ENCODE measurements at regions not wholly inside any gene's neighbourhood (a gene's known extent, or its start where the extent isn't known, plus 50 kb on each side); places are given as distances from the start of the nearest gene placed in this dataset.

DNA sequence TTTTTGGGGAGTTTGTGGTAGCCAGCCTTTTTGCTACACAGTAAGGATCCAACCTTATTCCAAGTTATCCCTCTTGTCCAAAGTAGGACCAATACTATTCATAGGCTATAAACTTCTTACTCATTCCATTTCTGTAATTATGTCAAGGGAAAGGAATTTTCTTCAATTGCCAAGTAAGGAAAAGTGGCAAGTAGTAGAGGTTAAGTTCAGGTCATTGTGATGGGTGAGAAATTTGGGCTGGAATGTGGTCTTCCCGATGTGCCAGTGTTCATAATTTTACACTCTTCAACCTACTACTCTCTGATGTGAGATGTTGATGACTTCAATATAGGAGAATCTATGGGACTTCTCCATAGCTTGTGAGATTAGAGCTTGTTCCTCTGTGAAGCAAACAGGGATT lies 648.8 kb downstream of the METTL15 start:
- H3K36me3 ChIP-seq (ENCODE audit: control insufficient read depth in 4 of 4, insufficient read depth in 4 of 4, low read length in 4 of 4), result no peaks in the 10 kb centered on the region
- H3K27me3 ChIP-seq (ENCODE audit: control insufficient read depth in 3 of 3, insufficient read depth in 3 of 3, low read length in 2 of 3), result no peaks in the 10 kb centered on the region
- no peak for ATAC-seq (ENCODE audit: insufficient read depth, low FRiP score)
- H3K4me3 ChIP-seq, result no peak overlapping the region
- no peak for TF ChIP-seq CTCF (IDR thresholded peaks at IDR 0.05; ENCODE audit: control extremely low read depth, extremely low read depth)
- no peaks in the 10 kb centered on the region for H3K9me3 ChIP-seq (ENCODE audit: control insufficient read depth in 4 of 4, insufficient read depth in 3 of 4, low read length in 3 of 4)
- WGBS, 2 donors, result 41 to 71% methylated on average over 1 of the region's 1 CpG
- no peak overlapping the region for H3K27ac ChIP-seq (ENCODE audit: low read depth in 1 of 2, low read length in 1 of 2)
- DNase-seq, result no peak
- H3K4me1 ChIP-seq (ENCODE audit: control insufficient read depth in 5 of 5, insufficient read depth in 5 of 5, low read length in 5 of 5), result no peaks in the 10 kb centered on the region
- H3K9ac ChIP-seq (ENCODE audit: insufficient read depth in 1 of 2, low read length in 2 of 2), result no peak overlapping the region

- H3K9ac ChIP-seq (ENCODE audit: insufficient read depth in 1 of 2, low read length in 2 of 2), result no peak overlapping the region
- H3K4me3 ChIP-seq, result no peak overlapping the region
- H3K9me3 ChIP-seq (ENCODE audit: control insufficient read depth in 4 of 4, insufficient read depth in 3 of 4, low read length in 3 of 4), result no peaks in the 10 kb centered on the region
- DNase-seq (no peak), ATAC-seq (ENCODE audit: insufficient read depth, low FRiP score) (no peak)
- no peaks in the 10 kb centered on the region for H3K36me3 ChIP-seq (ENCODE audit: control insufficient read depth in 4 of 4, insufficient read depth in 4 of 4, low read length in 4 of 4)
- no peaks in the 10 kb centered on the region for H3K27me3 ChIP-seq (ENCODE audit: control insufficient read depth in 3 of 3, insufficient read depth in 3 of 3, low read length in 2 of 3)
- no peak overlapping the region for H3K27ac ChIP-seq (ENCODE audit: low read depth in 1 of 2, low read length in 1 of 2)
- H3K4me1 ChIP-seq (ENCODE audit: control insufficient read depth in 5 of 5, insufficient read depth in 5 of 5, low read length in 5 of 5), result peaks cover 0 to 9% (median 0%) of the 10 kb centered on the region in 5 donors
- TF ChIP-seq CTCF (IDR thresholded peaks at IDR 0.05; ENCODE audit: control extremely low read depth, extremely low read depth), result no peak
Measured at GRCh38 chr11:28743061-28743550, 634.9 kb downstream of the METTL15 start.

- no peaks in the 10 kb centered on the region for H3K36me3 ChIP-seq (ENCODE audit: control insufficient read depth in 4 of 4, insufficient read depth in 4 of 4, low read length in 4 of 4)
- H3K9me3 ChIP-seq (ENCODE audit: control insufficient read depth in 4 of 4, insufficient read depth in 3 of 4, low read length in 3 of 4), result no peaks in the 10 kb centered on the region
- WGBS, 2 donors, result 64 to 67% methylated on average over 4 of the region's 4 CpGs
- no peak for ATAC-seq (ENCODE audit: insufficient read depth, low FRiP score)
- no peak overlapping the region for H3K4me3 ChIP-seq
- H3K27me3 ChIP-seq (ENCODE audit: control insufficient read depth in 3 of 3, insufficient read depth in 3 of 3, low read length in 2 of 3), result no peaks in the 10 kb centered on the region
- no peak overlapping the region for H3K27ac ChIP-seq (ENCODE audit: low read depth in 1 of 2, low read length in 1 of 2)
- no peak for TF ChIP-seq CTCF (IDR thresholded peaks at IDR 0.05; ENCODE audit: control extremely low read depth, extremely low read depth)
- no peak for DNase-seq
- no peak overlapping the region for H3K9ac ChIP-seq (ENCODE audit: insufficient read depth in 1 of 2, low read length in 2 of 2)
- peaks cover 0 to 12% (median 0%) of the 10 kb centered on the region in 5 donors for H3K4me1 ChIP-seq (ENCODE audit: control insufficient read depth in 5 of 5, insufficient read depth in 5 of 5, low read length in 5 of 5)
Measured at GRCh38 chr11:28739489-28740280, 631.5 kb downstream of the METTL15 start.

Data from lung (tissue), 11 donors.